ENCODE measurements at regions not wholly inside any gene's neighbourhood (a gene's known extent, or its start where the extent isn't known, plus 50 kb on each side); places are given as distances from the start of the nearest gene placed in this dataset.

DNA sequence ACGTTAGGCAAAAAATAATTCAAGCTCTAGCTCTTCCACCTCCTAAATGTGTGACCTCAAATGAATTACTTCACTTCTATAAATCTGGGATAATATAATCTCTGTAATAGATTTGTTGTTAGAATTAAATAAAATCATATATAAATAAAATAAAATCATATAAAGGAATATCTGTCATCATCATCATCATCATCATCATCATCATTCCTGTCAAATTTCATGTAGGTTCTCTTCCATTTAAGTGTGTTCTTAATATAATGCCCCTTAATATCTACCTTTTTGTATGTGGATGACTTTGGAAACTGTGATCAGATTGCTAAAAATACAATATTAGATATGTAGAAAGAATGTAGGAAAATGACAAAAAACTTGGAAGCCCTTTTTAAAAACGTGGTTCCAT lies 621.0 kb downstream of the ADGRL2 start:
- Histone ChIP-seq H3K9me3 (replicated peaks in 1 of 2; ENCODE audit: control insufficient read depth in 2 of 2, insufficient read depth in 1 of 2, low read depth in 1 of 2, low read length in 2 of 2) (no peaks in the 10 kb centered on the region), H3K4ac (ENCODE audit: low read length) (no peak overlapping the region), H2AFZ (ENCODE audit: low read length) (no peak overlapping the region), H3K27ac (replicated peaks; ENCODE audit: low read length) (no peak overlapping the region), H4K91ac (ENCODE audit: low read depth, low read length, poor library complexity) (no peak overlapping the region), H2BK15ac (ENCODE audit: low read length) (no peak overlapping the region), H3K4me1 (ENCODE audit: control insufficient read depth in 2 of 2, insufficient read depth in 1 of 2, low read depth in 1 of 2, low read length in 2 of 2) (peaks cover 0 to 3% of the 10 kb centered on the region in 2 donors), H3K27me3 (ENCODE audit: control insufficient read depth in 3 of 3, insufficient read depth in 3 of 3, low read depth in 1 of 3, low read length in 3 of 3) (no peaks in the 10 kb centered on the region), H2BK12ac (ENCODE audit: low read length) (no peak overlapping the region), H3K18ac (ENCODE audit: low read length) (no peak overlapping the region), H3K4me2 (ENCODE audit: insufficient read depth, low read length, poor library complexity, severe bottlenecking) (no peak overlapping the region), H2BK120ac (ENCODE audit: low read depth, low read length) (no peak overlapping the region), H3K79me1 (ENCODE audit: low read depth, low read length) (no peaks in the 10 kb centered on the region), H3K23ac (ENCODE audit: low read depth, low read length, poor library complexity) (no peak overlapping the region), H3K9ac (ENCODE audit: low read depth, low read length, poor library complexity) (no peak overlapping the region), H3K14ac (ENCODE audit: low read length) (no peak overlapping the region), H3K4me3 (ENCODE audit: low read length in 2 of 2) (no peak overlapping the region), H3K36me3 (replicated peaks in 1 of 2; ENCODE audit: control insufficient read depth in 2 of 2, insufficient read depth in 2 of 2, low read length in 2 of 2) (no peaks in the 10 kb centered on the region), H2BK5ac (ENCODE audit: low read length) (no peak overlapping the region), H4K8ac (ENCODE audit: low read depth, low read length) (no peak overlapping the region), H2AK5ac (ENCODE audit: low read depth, low read length) (no peak overlapping the region)
- no peak for DNase-seq (ENCODE audit: low spot score)
- no CpG with 5 or more reads among the region's 2 CpGs for WGBS, 2 donors (ENCODE audit: extremely low coverage in 2 of 2, insufficient read length in 2 of 2, insufficient replicate concordance in 1 of 2)

DNA sequence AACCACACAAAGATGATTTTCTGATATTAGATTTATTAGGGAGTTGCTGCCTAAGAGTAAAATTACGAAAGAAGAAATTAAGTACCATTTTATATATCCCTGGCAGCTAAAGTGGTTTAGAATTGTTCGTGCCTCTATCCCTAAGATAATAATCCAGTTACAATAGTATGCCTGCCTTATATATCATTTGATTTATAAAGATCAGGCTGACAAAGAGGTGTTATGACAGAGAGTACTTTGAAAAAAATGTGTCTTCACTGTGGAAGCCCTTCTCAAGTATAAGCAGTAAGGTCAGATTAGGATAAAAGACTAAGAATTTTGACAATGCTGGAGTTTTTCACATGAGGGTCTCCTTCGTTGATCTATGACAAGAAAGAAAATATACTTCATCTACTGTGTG lies 619.9 kb downstream of the ADGRL2 start:
- no CpG with 5 or more reads among the region's 3 CpGs for WGBS, 2 donors (ENCODE audit: extremely low coverage in 2 of 2, insufficient read length in 2 of 2, insufficient replicate concordance in 1 of 2)
- Histone ChIP-seq H4K8ac (ENCODE audit: low read depth, low read length) (no peak overlapping the region), H4K91ac (ENCODE audit: low read depth, low read length, poor library complexity) (no peak overlapping the region), H3K23ac (ENCODE audit: low read depth, low read length, poor library complexity) (no peak overlapping the region), H3K27ac (replicated peaks; ENCODE audit: low read length) (no peak overlapping the region), H3K4ac (ENCODE audit: low read length) (no peak overlapping the region), H3K79me1 (ENCODE audit: low read depth, low read length) (no peaks in the 10 kb centered on the region), H3K9ac (ENCODE audit: low read depth, low read length, poor library complexity) (no peak overlapping the region), H2AK5ac (ENCODE audit: low read depth, low read length) (no peak overlapping the region), H2BK15ac (ENCODE audit: low read length) (no peak overlapping the region), H2BK5ac (ENCODE audit: low read length) (no peak overlapping the region), H3K14ac (ENCODE audit: low read length) (no peak overlapping the region), H3K27me3 (ENCODE audit: control insufficient read depth in 3 of 3, insufficient read depth in 3 of 3, low read depth in 1 of 3, low read length in 3 of 3) (no peaks in the 10 kb centered on the region), H3K4me2 (ENCODE audit: insufficient read depth, low read length, poor library complexity, severe bottlenecking) (no peak overlapping the region), H3K9me3 (replicated peaks in 1 of 2; ENCODE audit: control insufficient read depth in 2 of 2, insufficient read depth in 1 of 2, low read depth in 1 of 2, low read length in 2 of 2) (no peaks in the 10 kb centered on the region), H3K36me3 (replicated peaks in 1 of 2; ENCODE audit: control insufficient read depth in 2 of 2, insufficient read depth in 2 of 2, low read length in 2 of 2) (no peaks in the 10 kb centered on the region), H3K4me1 (ENCODE audit: control insufficient read depth in 2 of 2, insufficient read depth in 1 of 2, low read depth in 1 of 2, low read length in 2 of 2) (no peaks in the 10 kb centered on the region), H3K4me3 (ENCODE audit: low read length in 2 of 2) (no peak overlapping the region), H2BK120ac (ENCODE audit: low read depth, low read length) (no peak overlapping the region), H3K18ac (ENCODE audit: low read length) (no peak overlapping the region), H2BK12ac (ENCODE audit: low read length) (no peak overlapping the region), H2AFZ (ENCODE audit: low read length) (no peak overlapping the region)
- no peak for DNase-seq (ENCODE audit: low spot score)

DNA sequence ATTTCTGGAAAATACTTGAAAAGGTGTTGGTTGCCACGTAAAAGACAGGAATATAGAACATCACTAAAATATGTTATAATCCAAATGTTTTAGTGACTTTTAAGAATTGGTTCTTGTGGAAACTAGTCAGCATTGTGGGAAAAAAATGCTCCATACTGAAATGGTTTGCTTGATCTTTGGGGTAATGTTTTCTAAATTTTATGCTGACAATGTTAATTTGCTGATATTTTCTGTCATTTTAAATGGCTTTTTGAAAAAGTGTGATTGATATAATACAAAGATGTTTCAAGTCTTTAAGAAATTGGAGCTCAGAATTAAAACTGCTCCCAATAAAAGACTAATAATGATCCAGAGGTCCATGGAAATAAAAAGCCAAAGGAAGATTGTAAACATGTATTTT lies 610.9 kb downstream of the ADGRL2 start:
- Histone ChIP-seq H4K91ac (ENCODE audit: low read depth, low read length, poor library complexity) (no peak overlapping the region), H2BK15ac (ENCODE audit: low read length) (no peak overlapping the region), H3K79me1 (ENCODE audit: low read depth, low read length) (no peaks in the 10 kb centered on the region), H2BK120ac (ENCODE audit: low read depth, low read length) (no peak overlapping the region), H2BK5ac (ENCODE audit: low read length) (no peak overlapping the region), H2BK12ac (ENCODE audit: low read length) (no peak overlapping the region), H3K23ac (ENCODE audit: low read depth, low read length, poor library complexity) (no peak overlapping the region), H3K27me3 (ENCODE audit: control insufficient read depth in 3 of 3, insufficient read depth in 3 of 3, low read depth in 1 of 3, low read length in 3 of 3) (no peaks in the 10 kb centered on the region), H3K9ac (ENCODE audit: low read depth, low read length, poor library complexity) (no peak overlapping the region), H4K8ac (ENCODE audit: low read depth, low read length) (no peak overlapping the region), H3K4me2 (ENCODE audit: insufficient read depth, low read length, poor library complexity, severe bottlenecking) (no peak overlapping the region), H3K4ac (ENCODE audit: low read length) (no peak overlapping the region), H3K9me3 (replicated peaks in 1 of 2; ENCODE audit: control insufficient read depth in 2 of 2, insufficient read depth in 1 of 2, low read depth in 1 of 2, low read length in 2 of 2) (no peaks in the 10 kb centered on the region), H3K36me3 (replicated peaks in 1 of 2; ENCODE audit: control insufficient read depth in 2 of 2, insufficient read depth in 2 of 2, low read length in 2 of 2) (no peaks in the 10 kb centered on the region), H3K27ac (replicated peaks; ENCODE audit: low read length) (no peak overlapping the region), H2AK5ac (ENCODE audit: low read depth, low read length) (no peak overlapping the region), H3K14ac (ENCODE audit: low read length) (no peak overlapping the region), H3K4me3 (ENCODE audit: low read length in 2 of 2) (no peak overlapping the region), H3K4me1 (ENCODE audit: control insufficient read depth in 2 of 2, insufficient read depth in 1 of 2, low read depth in 1 of 2, low read length in 2 of 2) (no peaks in the 10 kb centered on the region), H3K18ac (ENCODE audit: low read length) (no peak overlapping the region), H2AFZ (ENCODE audit: low read length) (no peak overlapping the region)
- no CpG with 5 or more reads among the region's 1 CpG for WGBS, 2 donors (ENCODE audit: extremely low coverage in 2 of 2, insufficient read length in 2 of 2, insufficient replicate concordance in 1 of 2)
- no peak for DNase-seq (ENCODE audit: low spot score)

- no peak overlapping the region for H3K27ac ChIP-seq (replicated peaks; ENCODE audit: low read length)
- no peak overlapping the region for H3K4me3 ChIP-seq (ENCODE audit: low read length in 2 of 2)
- no CpG with 5 or more reads among the region's 1 CpG for WGBS, 2 donors (ENCODE audit: extremely low coverage in 2 of 2, insufficient read length in 2 of 2, insufficient replicate concordance in 1 of 2)
- no peak overlapping the region for H3K14ac ChIP-seq (ENCODE audit: low read length)
- no peak overlapping the region for H3K4ac ChIP-seq (ENCODE audit: low read length)
- no peak overlapping the region for H2AFZ ChIP-seq (ENCODE audit: low read length)
- DNase-seq (ENCODE audit: low spot score) = no peak
- H4K8ac ChIP-seq (ENCODE audit: low read depth, low read length) = no peak overlapping the region
- H3K9ac ChIP-seq (ENCODE audit: low read depth, low read length, poor library complexity) = no peak overlapping the region
- no peak overlapping the region for H2BK120ac ChIP-seq (ENCODE audit: low read depth, low read length)
- no peak overlapping the region for H3K18ac ChIP-seq (ENCODE audit: low read length)
- no peak overlapping the region for H2BK12ac ChIP-seq (ENCODE audit: low read length)
- no peaks in the 10 kb centered on the region for H3K27me3 ChIP-seq (ENCODE audit: control insufficient read depth in 3 of 3, insufficient read depth in 3 of 3, low read depth in 1 of 3, low read length in 3 of 3)
- no peak overlapping the region for H2AK5ac ChIP-seq (ENCODE audit: low read depth, low read length)
- no peaks in the 10 kb centered on the region for H3K36me3 ChIP-seq (replicated peaks in 1 of 2; ENCODE audit: control insufficient read depth in 2 of 2, insufficient read depth in 2 of 2, low read length in 2 of 2)
- H2BK5ac ChIP-seq (ENCODE audit: low read length) = no peak overlapping the region
- no peak overlapping the region for H2BK15ac ChIP-seq (ENCODE audit: low read length)
- H3K4me1 ChIP-seq (ENCODE audit: control insufficient read depth in 2 of 2, insufficient read depth in 1 of 2, low read depth in 1 of 2, low read length in 2 of 2) = peaks cover 0 to 2% of the 10 kb centered on the region in 2 donors
- H3K23ac ChIP-seq (ENCODE audit: low read depth, low read length, poor library complexity) = no peak overlapping the region
- no peak overlapping the region for H4K91ac ChIP-seq (ENCODE audit: low read depth, low read length, poor library complexity)
- H3K4me2 ChIP-seq (ENCODE audit: insufficient read depth, low read length, poor library complexity, severe bottlenecking) = no peak overlapping the region
- H3K9me3 ChIP-seq (replicated peaks in 1 of 2; ENCODE audit: control insufficient read depth in 2 of 2, insufficient read depth in 1 of 2, low read depth in 1 of 2, low read length in 2 of 2) = no peaks in the 10 kb centered on the region
- no peaks in the 10 kb centered on the region for H3K79me1 ChIP-seq (ENCODE audit: low read depth, low read length)
Observed at GRCh38 chr1:82405333-82405732, 604.6 kb downstream of the ADGRL2 start.
